H9 (cell line): ENCODE measurements at regions not wholly inside any gene's neighbourhood (a gene's known extent, or its start where the extent isn't known, plus 50 kb on each side); places are given as distances from the start of the nearest gene placed in this dataset.

Experiments used
- DNase-seq: peaks from one replicate; pipeline ENCODE4 v3.0.0-alpha.2; 2017
- H2AFZ ChIP-seq: one replicate; pipeline ENCODE4 v1.6.1; 2013; ENCODE audit warnings: mild to moderate bottlenecking, low read length, control low read depth, moderate library complexity
- H2AK5ac ChIP-seq: 2 replicates; pipeline ENCODE4 v1.6.1; 2013; ENCODE audit warnings: low read length, control low read depth, mixed read lengths; ENCODE audit not compliant: insufficient read length
- H2BK120ac ChIP-seq: one replicate; pipeline ENCODE4 v1.6.1; 2013; ENCODE audit warnings: low read depth, mild to moderate bottlenecking, low read length, control low read depth, inconsistent platforms; ENCODE audit not compliant: poor library complexity, severe bottlenecking
- H2BK12ac ChIP-seq: 2 replicates; pipeline ENCODE4 v1.6.1; 2013; ENCODE audit warnings: low read length, control low read depth, mixed read lengths, low read depth; ENCODE audit not compliant: insufficient read length
- H2BK15ac ChIP-seq: 2 replicates; pipeline ENCODE4 v1.6.1; 2013; ENCODE audit warnings: low read depth, low read length, control low read depth
- H2BK20ac ChIP-seq: one replicate; pipeline ENCODE4 v1.6.1; 2013; ENCODE audit warnings: low read depth, mild to moderate bottlenecking, low read length, control low read depth, inconsistent platforms; ENCODE audit not compliant: poor library complexity, severe bottlenecking
- H2BK5ac ChIP-seq: 2 replicates; pipeline ENCODE4 v1.6.1; 2013; ENCODE audit warnings: low read length, control low read depth, mixed read lengths; ENCODE audit not compliant: insufficient read length
- H3K14ac ChIP-seq: 2 replicates; pipeline ENCODE4 v1.6.1; 2013; ENCODE audit warnings: low read length, control low read depth; ENCODE audit not compliant: insufficient read depth
- H3K18ac ChIP-seq: 2 replicates; pipeline ENCODE4 v1.6.1; 2013; ENCODE audit warnings: low read depth, mild to moderate bottlenecking, mixed read lengths, low read length, control low read depth; ENCODE audit not compliant: insufficient read length
- H3K23ac ChIP-seq: 2 replicates; pipeline ENCODE4 v1.6.1; 2013; ENCODE audit warnings: low read length, control low read depth, mixed read lengths, low read depth; ENCODE audit not compliant: insufficient read length
- H3K23me2 ChIP-seq: 2 replicates; pipeline ENCODE4 v1.6.1; 2013; ENCODE audit warnings: low read depth, mild to moderate bottlenecking, mixed read lengths, low read length, control low read depth; ENCODE audit not compliant: insufficient read length, poor library complexity, severe bottlenecking
- H3K27ac ChIP-seq: 2 replicates; pipeline ENCODE4 v1.5.1; 2013; ENCODE audit warnings: low read length, control low read depth, mixed read lengths, low read depth; ENCODE audit not compliant: insufficient read length
- H3K27me3 ChIP-seq: 2 replicates; pipeline ENCODE4 v1.6.1; 2013; ENCODE audit warnings: low read length, control low read depth, inconsistent platforms; ENCODE audit not compliant: insufficient read depth
- H3K4ac ChIP-seq: 2 replicates; pipeline ENCODE4 v1.6.1; 2013; ENCODE audit warnings: low read depth, mild to moderate bottlenecking, control low read depth, inconsistent platforms, low read length, moderate library complexity
- H3K4me1 ChIP-seq: 2 replicates; pipeline ENCODE4 v1.6.1; 2013; ENCODE audit warnings: low read length, control low read depth, inconsistent platforms; ENCODE audit not compliant: insufficient read depth
- H3K4me2 ChIP-seq: 2 replicates; pipeline ENCODE4 v1.6.1; 2013; ENCODE audit warnings: low read length, control low read depth, mixed read lengths; ENCODE audit not compliant: insufficient read length, insufficient read depth
- H3K56ac ChIP-seq: 2 replicates; pipeline ENCODE4 v1.6.1; 2013; ENCODE audit warnings: low read depth, mild to moderate bottlenecking, mixed read lengths, low read length, control low read depth; ENCODE audit not compliant: insufficient read length
- H3K79me1 ChIP-seq: 2 replicates; pipeline ENCODE4 v1.6.1; 2013; ENCODE audit warnings: low read depth, mild to moderate bottlenecking, moderate library complexity, low read length, control low read depth, inconsistent platforms; ENCODE audit not compliant: insufficient read depth, poor library complexity, severe bottlenecking
- H3K79me2 ChIP-seq: 2 replicates; pipeline ENCODE4 v1.6.1; 2013; ENCODE audit warnings: low read length, control low read depth, inconsistent platforms; ENCODE audit not compliant: insufficient read depth
- H3K9ac ChIP-seq: 2 replicates; pipeline ENCODE4 v1.6.1; 2013; ENCODE audit warnings: low read length, control low read depth, mixed read lengths; ENCODE audit not compliant: insufficient read length; ENCODE audit errors: extremely low read depth
- H3K9me3 ChIP-seq: one replicate; pipeline ENCODE4 v1.6.1; 2013; ENCODE audit warnings: low read depth, low read length, inconsistent platforms; ENCODE audit not compliant: control insufficient read depth
- H3T11ph ChIP-seq: one replicate; pipeline ENCODE4 v1.6.1; 2013; ENCODE audit warnings: mild to moderate bottlenecking, low read length, control low read depth, inconsistent platforms
- H4K20me1 ChIP-seq: one replicate; pipeline ENCODE4 v1.6.1; 2013; ENCODE audit not compliant: control insufficient read depth, insufficient read length, insufficient read depth
- H4K5ac ChIP-seq: 2 replicates; pipeline ENCODE4 v1.6.1; 2013; ENCODE audit warnings: low read depth, mild to moderate bottlenecking, mixed read lengths, low read length, control low read depth; ENCODE audit not compliant: insufficient read length
- H4K8ac ChIP-seq: replicated peaks from 2 replicates; pipeline ENCODE4 v1.6.1; 2013; ENCODE audit warnings: low read length, control low read depth, mixed read lengths, low read depth; ENCODE audit not compliant: insufficient read length
- H4K91ac ChIP-seq: 2 replicates; pipeline ENCODE4 v1.6.1; 2013; ENCODE audit warnings: low read depth, mild to moderate bottlenecking, moderate library complexity, mixed read lengths, low read length, control low read depth; ENCODE audit not compliant: insufficient read length
- H3K27ac Mint-ChIP-seq, 3 experiments: 2 replicates in 2 of 3; 3 replicates in 1 of 3; pipeline ENCODE4 v1.8.0; 2020 to 2021; ENCODE audit warnings: mixed read lengths in 3 of 3, mild to moderate bottlenecking in 1 of 3, moderate library complexity in 1 of 3
- H3K27me3 Mint-ChIP-seq: 2 replicates; pipeline ENCODE4 v1.8.0; 2021; ENCODE audit warnings: low read depth, mild to moderate bottlenecking, moderate library complexity, mixed read lengths
- H3K36me3 Mint-ChIP-seq, 3 experiments: 2 replicates in 2 of 3; 3 replicates in 1 of 3; pipeline ENCODE4 v1.8.0; 2020 to 2021; ENCODE audit warnings: low read depth in 3 of 3, mixed read lengths in 3 of 3; ENCODE audit not compliant: insufficient read depth in 1 of 3
- H3K4me1 Mint-ChIP-seq, 2 experiments: 2 replicates each; pipeline ENCODE4 v1.8.0; 2020; ENCODE audit warnings: mixed read lengths in 2 of 2
- H3K4me3 Mint-ChIP-seq, 2 experiments: 2 replicates in 1 of 2; 3 replicates in 1 of 2; pipeline ENCODE4 v1.8.0; 2020 to 2021; ENCODE audit warnings: mild to moderate bottlenecking in 2 of 2, mixed read lengths in 2 of 2, moderate library complexity in 1 of 2
- H3K9me3 Mint-ChIP-seq, 2 experiments: 2 replicates in 1 of 2; 3 replicates in 1 of 2; pipeline ENCODE4 v1.8.0; 2020; ENCODE audit warnings: mild to moderate bottlenecking in 2 of 2, mixed read lengths in 2 of 2, moderate library complexity in 1 of 2
- CTCF ChIP-seq: fragments of 200-600 bp; sonication (generic); conservative IDR thresholded peaks from 3 replicates; pipeline ENCODE4 v1.8.0; 2021; ENCODE audit warnings: antibody characterized with exemption, mild to moderate bottlenecking
- WGBS: extraction: QIAGEN DNeasy Blood & Tissue Kit; methylation state at CpG from one replicate; pipeline ENCODE4 v1.1.7; 2013; ENCODE audit warnings: missing lambda C conversion rate, low lambda C conversion rate, mixed read lengths; ENCODE audit not compliant: insufficient read length; ENCODE audit errors: extremely low coverage; 5-methylcytosine and 5-hydroxymethylcytosine counted together

GRCh38 chr22:49344161-49344560 lies 483.5 kb downstream of the BRD1 start:
- no peak overlapping the region for H3K4me2 ChIP-seq
- no peak overlapping the region for H2AK5ac ChIP-seq
- no peak overlapping the region for H3K23ac ChIP-seq
- H4K8ac ChIP-seq: no peak overlapping the region
- H3K27ac ChIP-seq: no peak overlapping the region
- no peaks in the 10 kb centered on the region for H3K23me2 ChIP-seq
- no peak overlapping the region for H3K4me3 Mint-ChIP-seq
- no peak overlapping the region for H3K9ac ChIP-seq
- no CpG with 5 or more reads among the region's 6 CpGs for WGBS
- no peaks in the 10 kb centered on the region for H3K27me3 ChIP-seq
- H3K79me2 ChIP-seq: no peaks in the 10 kb centered on the region
- no peak overlapping the region for H3K56ac ChIP-seq
- no peak overlapping the region for H2BK120ac ChIP-seq
- no peak overlapping the region for H2AFZ ChIP-seq
- peak; percentile 8 for DNase-seq
- H3K4ac ChIP-seq: no peak overlapping the region
- H3K4me1 Mint-ChIP-seq: peaks cover 5 to 10% of the 10 kb centered on the region in 2 experiments; a peak in 2 of 4 replicates
- no peaks in the 10 kb centered on the region for H3K36me3 Mint-ChIP-seq
- H2BK5ac ChIP-seq: no peak overlapping the region
- H2BK12ac ChIP-seq: no peak overlapping the region
- H4K20me1 ChIP-seq: no peaks in the 10 kb centered on the region
- no peak for TF ChIP-seq CTCF
- no peaks in the 10 kb centered on the region for H3K4me1 ChIP-seq
- H2BK20ac ChIP-seq: no peak overlapping the region
- H3K27me3 Mint-ChIP-seq: peaks cover 21% of the 10 kb centered on the region
- H3K79me1 ChIP-seq: no peaks in the 10 kb centered on the region
- no peak overlapping the region for H4K5ac ChIP-seq
- no peak overlapping the region; a peak in 1 of 7 replicates for H3K27ac Mint-ChIP-seq
- no peak overlapping the region for H3K14ac ChIP-seq
- H2BK15ac ChIP-seq: no peak overlapping the region
- H3K9me3 ChIP-seq: no peaks in the 10 kb centered on the region
- no peak overlapping the region for H3K18ac ChIP-seq
- no peak overlapping the region for H4K91ac ChIP-seq
- H3T11ph ChIP-seq: no peak overlapping the region
- H3K9me3 Mint-ChIP-seq: peaks cover 0 to 3% of the 10 kb centered on the region in 2 experiments; a peak in 1 of 5 replicates
